ENCODE measurements at regions not wholly inside any gene's neighbourhood (a gene's known extent, or its start where the extent isn't known, plus 50 kb on each side); places are given as distances from the start of the nearest gene placed in this dataset.

DNA sequence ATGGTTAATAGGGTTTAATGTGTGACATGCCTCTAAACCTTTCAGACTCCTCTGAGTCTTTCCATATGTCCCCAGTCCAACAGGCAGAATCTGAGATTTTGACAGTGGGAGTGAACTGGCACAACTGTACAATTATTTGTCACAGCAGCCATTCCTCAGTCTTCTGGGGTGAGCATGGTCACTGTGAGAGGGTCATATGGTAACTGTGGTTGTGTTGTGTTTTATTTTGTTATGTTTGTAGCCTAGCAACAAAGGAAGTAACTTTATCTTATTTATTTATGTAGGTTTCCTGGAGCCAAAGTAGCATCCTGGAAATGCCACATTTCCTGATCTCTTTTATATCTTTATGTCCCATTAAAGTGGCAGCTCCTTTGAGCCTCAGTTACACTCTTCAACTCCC, 1067.9 kb downstream of the TTLL7 start:
- TF ChIP-seq, protein P1, sequence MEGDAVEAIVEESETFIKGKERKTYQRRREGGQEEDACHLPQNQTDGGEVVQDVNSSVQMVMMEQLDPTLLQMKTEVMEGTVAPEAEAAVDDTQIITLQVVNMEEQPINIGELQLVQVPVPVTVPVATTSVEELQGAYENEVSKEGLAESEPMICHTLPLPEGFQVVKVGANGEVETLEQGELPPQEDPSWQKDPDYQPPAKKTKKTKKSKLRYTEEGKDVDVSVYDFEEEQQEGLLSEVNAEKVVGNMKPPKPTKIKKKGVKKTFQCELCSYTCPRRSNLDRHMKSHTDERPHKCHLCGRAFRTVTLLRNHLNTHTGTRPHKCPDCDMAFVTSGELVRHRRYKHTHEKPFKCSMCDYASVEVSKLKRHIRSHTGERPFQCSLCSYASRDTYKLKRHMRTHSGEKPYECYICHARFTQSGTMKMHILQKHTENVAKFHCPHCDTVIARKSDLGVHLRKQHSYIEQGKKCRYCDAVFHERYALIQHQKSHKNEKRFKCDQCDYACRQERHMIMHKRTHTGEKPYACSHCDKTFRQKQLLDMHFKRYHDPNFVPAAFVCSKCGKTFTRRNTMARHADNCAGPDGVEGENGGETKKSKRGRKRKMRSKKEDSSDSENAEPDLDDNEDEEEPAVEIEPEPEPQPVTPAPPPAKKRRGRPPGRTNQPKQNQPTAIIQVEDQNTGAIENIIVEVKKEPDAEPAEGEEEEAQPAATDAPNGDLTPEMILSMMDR (conservative IDR thresholded peaks at IDR 0.05; ENCODE audit: low read depth, low read length) = no peak
- no peak for TF ChIP-seq FOS (IDR thresholded peaks at IDR 0.05; ENCODE audit: low read depth, low read length)
- no peak for TF ChIP-seq MXI1 (IDR thresholded peaks at IDR 0.05; ENCODE audit: borderline replicate concordance, low read depth, low read length)
- TF ChIP-seq MAFK (IDR thresholded peaks at IDR 0.05; ENCODE audit: low read depth, low read length) = no peak
- no peak for TF ChIP-seq RAD21 (IDR thresholded peaks at IDR 0.05; ENCODE audit: low read length)
- no peak for TF ChIP-seq MAZ (IDR thresholded peaks at IDR 0.05; ENCODE audit: borderline replicate concordance, low read depth, low read length)
- no peak for TF ChIP-seq CHD1 (IDR thresholded peaks at IDR 0.05; ENCODE audit: low read depth, low read length)
- TF ChIP-seq, protein P2, sequence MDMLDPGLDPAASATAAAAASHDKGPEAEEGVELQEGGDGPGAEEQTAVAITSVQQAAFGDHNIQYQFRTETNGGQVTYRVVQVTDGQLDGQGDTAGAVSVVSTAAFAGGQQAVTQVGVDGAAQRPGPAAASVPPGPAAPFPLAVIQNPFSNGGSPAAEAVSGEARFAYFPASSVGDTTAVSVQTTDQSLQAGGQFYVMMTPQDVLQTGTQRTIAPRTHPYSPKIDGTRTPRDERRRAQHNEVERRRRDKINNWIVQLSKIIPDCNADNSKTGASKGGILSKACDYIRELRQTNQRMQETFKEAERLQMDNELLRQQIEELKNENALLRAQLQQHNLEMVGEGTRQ (IDR thresholded peaks at IDR 0.05; ENCODE audit: low read depth, low read length) = no peak
- TF ChIP-seq CEBPB (IDR thresholded peaks at IDR 0.05; ENCODE audit: low read depth, low read length) = no peak
- TF ChIP-seq POLR2A (IDR thresholded peaks at IDR 0.05; ENCODE audit: low read depth, low read length) = no peak
